NOMO-1 treated with DMSO at 0.1 percent for 48 hours (cell line): ENCODE measurements at regions not wholly inside any gene's neighbourhood (a gene's known extent, or its start where the extent isn't known, plus 50 kb on each side); places are given as distances from the start of the nearest gene placed in this dataset.
"Not testable (repeated sequence)": the region's sequence is repeated elsewhere in the genome, so short reads cannot be mapped to it uniquely, and the experiment has no call there.

Experiments used
- DNase-seq: peaks from one replicate; lab custom pipeline; 2025; ENCODE audit not compliant: unreplicated experiment; lab: John Stamatoyannopoulos, UW

GRCh38 chrX:121283921-121284320 lies 236.5 kb downstream of the GLUD2 start:
- DNase-seq = no peak

- DNase-seq = no peak
These were observed 251.1 kb downstream of the GLUD2 start for GRCh38 chrX:121298499-121298898.

GRCh38 chrX:121301356-121301755 lies 253.9 kb downstream of the GLUD2 start:
- DNase-seq = no peak

- no peak for DNase-seq
These were observed 254.4 kb downstream of the GLUD2 start for GRCh38 chrX:121301822-121302221.

GRCh38 chrX:121307449-121307848 lies 260.0 kb downstream of the GLUD2 start:
- no peak for DNase-seq

- DNase-seq = no peak
These were observed 260.9 kb downstream of the GLUD2 start for GRCh38 chrX:121308276-121308805.

- DNase-seq = no peak
These were observed 263.4 kb downstream of the GLUD2 start for GRCh38 chrX:121310820-121311219.

GRCh38 chrX:121320441-121320840 lies 273.0 kb downstream of the GLUD2 start:
- DNase-seq = no peak

- no peak for DNase-seq
These were observed 274.7 kb downstream of the GLUD2 start for GRCh38 chrX:121322159-121322558.

- DNase-seq = no peak
These were observed 275.9 kb downstream of the GLUD2 start for GRCh38 chrX:121323337-121323736.

GRCh38 chrX:121333942-121334341 lies 286.5 kb downstream of the GLUD2 start:
- DNase-seq = peak; percentile 3

- DNase-seq = no peak
These were observed 289.5 kb downstream of the GLUD2 start for GRCh38 chrX:121336831-121337421.

- DNase-seq = no peak
These were observed 290.4 kb downstream of the GLUD2 start for GRCh38 chrX:121337816-121338215.

- no peak for DNase-seq
These were observed 301.9 kb downstream of the GLUD2 start for GRCh38 chrX:121349263-121349662.

GRCh38 chrX:121356139-121356849 lies 308.9 kb downstream of the GLUD2 start:
- DNase-seq = no peak

- no peak for DNase-seq
These were observed 309.4 kb downstream of the GLUD2 start for GRCh38 chrX:121356850-121357171.

GRCh38 chrX:121360280-121360679 lies 312.9 kb downstream of the GLUD2 start:
- DNase-seq = no peak

GRCh38 chrX:121365572-121366161 lies 318.3 kb downstream of the GLUD2 start:
- no peak for DNase-seq

GRCh38 chrX:121374471-121374870 lies 327.1 kb downstream of the GLUD2 start:
- DNase-seq = no peak

- not testable (repeated sequence) for DNase-seq
These were observed 334.5 kb downstream of the GLUD2 start for GRCh38 chrX:121381915-121382314.

- DNase-seq = no peak
These were observed 342.7 kb downstream of the GLUD2 start for GRCh38 chrX:121389976-121390714.

- no peak for DNase-seq
These were observed 358.4 kb downstream of the GLUD2 start for GRCh38 chrX:121405826-121406225.
